ENCODE measurements at regions not wholly inside any gene's neighbourhood (a gene's known extent, or its start where the extent isn't known, plus 50 kb on each side); places are given as distances from the start of the nearest gene placed in this dataset.

DNA sequence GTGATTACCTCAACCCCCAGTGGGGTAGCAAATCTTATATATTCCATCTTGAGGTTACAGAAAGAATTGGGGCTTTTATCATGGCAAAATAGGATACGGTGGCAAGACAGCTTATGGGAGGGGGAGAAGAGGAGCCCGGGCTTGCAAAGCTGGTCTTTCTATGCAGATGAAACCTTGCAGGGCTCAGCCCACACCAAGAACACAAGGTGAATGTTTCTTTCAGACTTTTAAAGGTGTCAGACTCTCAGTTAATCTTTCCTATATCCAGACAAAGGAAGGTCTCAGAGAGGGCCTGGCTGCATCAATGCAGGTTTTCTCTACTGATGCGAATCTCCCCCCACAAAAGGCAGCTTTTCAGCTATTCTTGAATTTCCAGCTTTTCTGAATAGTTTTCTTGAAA is 59.9 kb upstream of the WDR17 start:
- DNase-seq (no peak), ATAC-seq (ENCODE audit: insufficient read depth, low read depth) (no peak)
- Histone ChIP-seq H3K27me3 (ENCODE audit: insufficient read depth, low read length, poor library complexity) (no peaks in the 10 kb centered on the region), H3K36me3 (ENCODE audit: insufficient read depth, low read length) (no peaks in the 10 kb centered on the region), H3K4me1 (ENCODE audit: insufficient read depth, low read length) (no peaks in the 10 kb centered on the region), H3K79me2 (ENCODE audit: insufficient read depth, low read length) (no peaks in the 10 kb centered on the region), H3K9ac (ENCODE audit: low read depth, low read length) (no peak overlapping the region), H3K4me3 (ENCODE audit: low read depth in 1 of 2, low read length in 2 of 2) (no peak overlapping the region), H3K9me3 (ENCODE audit: insufficient read depth, low read length, severe bottlenecking) (no peaks in the 10 kb centered on the region), H3K27ac (ENCODE audit: low read length) (no peak overlapping the region), H2AFZ (ENCODE audit: low read depth, low read length) (no peak overlapping the region), H3K4me2 (ENCODE audit: insufficient read depth, low read length) (no peak overlapping the region), H4K20me1 (ENCODE audit: insufficient read depth, low read length) (no peaks in the 10 kb centered on the region)
- TF ChIP-seq EZH2 (IDR thresholded peaks at IDR 0.05; ENCODE audit: borderline replicate concordance, low read depth, low read length, severe bottlenecking): no peak
- TF ChIP-seq CTCF (IDR thresholded peaks at IDR 0.05; ENCODE audit: borderline replicate concordance, extremely low read depth, low read length, poor library complexity, severe bottlenecking): no peak

DNA sequence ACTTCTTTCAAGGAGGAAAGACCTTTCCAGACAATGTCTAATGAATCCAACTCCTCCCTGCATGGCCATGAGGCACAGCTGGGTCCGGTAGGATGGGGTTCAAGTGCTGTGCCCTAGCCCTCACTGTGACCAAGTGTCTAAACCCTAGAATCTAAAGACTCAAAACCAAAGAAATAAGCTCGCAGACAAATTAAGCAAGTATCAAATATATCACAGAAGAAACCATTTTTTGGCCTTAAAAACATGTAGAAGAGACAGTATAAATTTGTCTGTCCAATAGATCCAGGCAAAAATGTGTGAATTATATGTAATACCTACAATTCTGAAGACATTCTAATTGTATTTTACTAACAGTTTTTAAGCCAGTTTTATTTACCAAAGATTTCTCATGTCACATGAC is 56.4 kb upstream of the WDR17 start:
- TF ChIP-seq EZH2 (IDR thresholded peaks at IDR 0.05; ENCODE audit: borderline replicate concordance, low read depth, low read length, severe bottlenecking) (no peak), CTCF (IDR thresholded peaks at IDR 0.05; ENCODE audit: borderline replicate concordance, extremely low read depth, low read length, poor library complexity, severe bottlenecking) (no peak)
- Histone ChIP-seq H3K4me1 (ENCODE audit: insufficient read depth, low read length) (no peaks in the 10 kb centered on the region), H3K79me2 (ENCODE audit: insufficient read depth, low read length) (no peaks in the 10 kb centered on the region), H3K4me3 (ENCODE audit: low read depth in 1 of 2, low read length in 2 of 2) (no peak overlapping the region), H3K27me3 (ENCODE audit: insufficient read depth, low read length, poor library complexity) (no peaks in the 10 kb centered on the region), H3K9ac (ENCODE audit: low read depth, low read length) (no peak overlapping the region), H3K9me3 (ENCODE audit: insufficient read depth, low read length, severe bottlenecking) (no peaks in the 10 kb centered on the region), H4K20me1 (ENCODE audit: insufficient read depth, low read length) (no peaks in the 10 kb centered on the region), H2AFZ (ENCODE audit: low read depth, low read length) (no peak overlapping the region), H3K36me3 (ENCODE audit: insufficient read depth, low read length) (no peaks in the 10 kb centered on the region), H3K27ac (ENCODE audit: low read length) (no peak overlapping the region), H3K4me2 (ENCODE audit: insufficient read depth, low read length) (no peak overlapping the region)
- no peak for DNase-seq
- ATAC-seq (ENCODE audit: insufficient read depth, low read depth): no peak

DNA sequence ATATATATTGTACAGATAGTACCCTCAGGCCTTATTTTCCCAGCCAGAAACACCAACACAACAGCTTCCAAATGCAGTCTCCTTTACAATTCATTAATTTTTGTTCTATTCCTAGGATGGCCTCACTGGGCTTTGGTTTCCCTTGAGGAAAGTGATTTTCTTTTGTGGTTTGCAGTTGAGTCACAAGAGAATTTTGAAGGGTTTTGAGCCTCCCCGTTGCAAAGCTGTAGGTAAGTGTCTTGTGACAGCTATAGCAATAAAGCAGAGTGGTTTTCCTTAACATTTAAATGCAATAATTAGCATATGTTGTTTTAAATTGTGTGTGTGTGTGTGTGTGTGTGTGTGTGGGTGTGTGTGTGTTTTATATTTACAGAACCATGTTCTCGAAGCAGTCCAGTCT is 54.1 kb upstream of the WDR17 start:
- Histone ChIP-seq H4K20me1 (ENCODE audit: insufficient read depth, low read length) (no peaks in the 10 kb centered on the region), H3K9ac (ENCODE audit: low read depth, low read length) (no peak overlapping the region), H2AFZ (ENCODE audit: low read depth, low read length) (no peak overlapping the region), H3K4me2 (ENCODE audit: insufficient read depth, low read length) (no peak overlapping the region), H3K36me3 (ENCODE audit: insufficient read depth, low read length) (no peaks in the 10 kb centered on the region), H3K79me2 (ENCODE audit: insufficient read depth, low read length) (no peaks in the 10 kb centered on the region), H3K27me3 (ENCODE audit: insufficient read depth, low read length, poor library complexity) (no peaks in the 10 kb centered on the region), H3K4me1 (ENCODE audit: insufficient read depth, low read length) (no peaks in the 10 kb centered on the region), H3K27ac (ENCODE audit: low read length) (no peak overlapping the region), H3K4me3 (ENCODE audit: low read depth in 1 of 2, low read length in 2 of 2) (no peak overlapping the region), H3K9me3 (ENCODE audit: insufficient read depth, low read length, severe bottlenecking) (no peaks in the 10 kb centered on the region)
- TF ChIP-seq CTCF (IDR thresholded peaks at IDR 0.05; ENCODE audit: borderline replicate concordance, extremely low read depth, low read length, poor library complexity, severe bottlenecking) (no peak), EZH2 (IDR thresholded peaks at IDR 0.05; ENCODE audit: borderline replicate concordance, low read depth, low read length, severe bottlenecking) (no peak)
- ATAC-seq (ENCODE audit: insufficient read depth, low read depth) (no peak), DNase-seq (no peak)

Data from DND-41 (cell line).